ENCODE measurements at regions not wholly inside any gene's neighbourhood (a gene's known extent, or its start where the extent isn't known, plus 50 kb on each side); places are given as distances from the start of the nearest gene placed in this dataset.

DNA sequence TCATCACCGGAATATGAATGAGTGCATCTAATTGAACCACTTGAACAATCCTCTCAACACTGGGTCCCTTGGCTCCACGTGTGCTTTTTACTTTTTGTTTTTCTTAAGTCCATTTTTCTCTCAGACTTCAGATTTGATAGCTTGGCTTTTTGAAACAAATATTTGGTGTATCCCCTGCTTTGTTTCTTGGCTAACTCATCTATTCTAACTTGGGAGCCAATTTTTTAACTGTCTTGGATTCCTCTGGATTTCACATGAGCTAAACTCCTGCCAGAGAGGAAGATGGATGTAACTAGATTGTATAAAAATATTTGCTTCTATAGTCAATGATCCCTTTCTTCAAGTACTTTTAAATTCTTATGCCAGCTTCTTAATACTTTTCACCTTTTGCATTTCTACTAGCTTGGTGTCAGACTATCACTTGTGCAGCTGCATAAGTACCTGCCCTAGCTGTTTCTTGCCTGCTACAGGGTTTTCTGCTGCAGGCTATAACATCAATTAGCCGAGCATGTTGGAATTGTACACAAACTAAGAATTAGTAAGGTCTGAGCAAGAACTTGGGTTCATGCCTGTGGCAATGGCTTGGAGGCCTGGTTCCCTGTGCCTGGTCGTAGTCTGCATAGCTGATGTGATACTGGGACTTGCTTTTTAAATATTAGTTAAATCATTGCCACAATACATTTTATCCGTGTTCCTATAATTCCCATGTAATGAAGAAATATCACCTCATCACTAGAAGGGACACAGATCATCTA lies 281.5 kb downstream of the EN1 start:
- DNase-seq (ENCODE audit: low spot score), result no peak
- TF ChIP-seq, protein P1, sequence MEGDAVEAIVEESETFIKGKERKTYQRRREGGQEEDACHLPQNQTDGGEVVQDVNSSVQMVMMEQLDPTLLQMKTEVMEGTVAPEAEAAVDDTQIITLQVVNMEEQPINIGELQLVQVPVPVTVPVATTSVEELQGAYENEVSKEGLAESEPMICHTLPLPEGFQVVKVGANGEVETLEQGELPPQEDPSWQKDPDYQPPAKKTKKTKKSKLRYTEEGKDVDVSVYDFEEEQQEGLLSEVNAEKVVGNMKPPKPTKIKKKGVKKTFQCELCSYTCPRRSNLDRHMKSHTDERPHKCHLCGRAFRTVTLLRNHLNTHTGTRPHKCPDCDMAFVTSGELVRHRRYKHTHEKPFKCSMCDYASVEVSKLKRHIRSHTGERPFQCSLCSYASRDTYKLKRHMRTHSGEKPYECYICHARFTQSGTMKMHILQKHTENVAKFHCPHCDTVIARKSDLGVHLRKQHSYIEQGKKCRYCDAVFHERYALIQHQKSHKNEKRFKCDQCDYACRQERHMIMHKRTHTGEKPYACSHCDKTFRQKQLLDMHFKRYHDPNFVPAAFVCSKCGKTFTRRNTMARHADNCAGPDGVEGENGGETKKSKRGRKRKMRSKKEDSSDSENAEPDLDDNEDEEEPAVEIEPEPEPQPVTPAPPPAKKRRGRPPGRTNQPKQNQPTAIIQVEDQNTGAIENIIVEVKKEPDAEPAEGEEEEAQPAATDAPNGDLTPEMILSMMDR (IDR thresholded peaks at IDR 0.05; ENCODE audit: extremely low read depth, missing control alignments), result no peak

DNA sequence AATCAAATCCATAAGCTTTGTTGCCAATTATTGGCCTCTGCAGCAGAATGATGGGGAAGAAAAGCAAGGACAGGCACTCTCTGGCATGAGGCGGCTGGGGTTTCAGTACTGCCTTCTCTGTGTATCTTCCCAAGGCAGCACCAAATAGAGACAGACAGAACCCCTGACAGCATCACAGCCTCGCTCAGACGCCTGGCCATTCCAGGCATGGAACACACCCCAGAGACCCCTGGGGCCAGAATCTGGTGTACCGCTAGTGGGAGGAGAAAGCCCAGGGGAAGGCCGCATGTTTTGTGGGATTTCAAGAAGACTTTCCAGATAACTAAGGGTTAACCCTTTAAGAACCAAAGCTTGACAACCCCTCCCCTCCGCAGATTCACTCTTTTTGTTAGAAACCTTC lies 282.1 kb downstream of the EN1 start:
- TF ChIP-seq, protein P1 (IDR thresholded peaks at IDR 0.05; ENCODE audit: extremely low read depth, missing control alignments), result no peak
- DNase-seq (ENCODE audit: low spot score), result no peak

DNA sequence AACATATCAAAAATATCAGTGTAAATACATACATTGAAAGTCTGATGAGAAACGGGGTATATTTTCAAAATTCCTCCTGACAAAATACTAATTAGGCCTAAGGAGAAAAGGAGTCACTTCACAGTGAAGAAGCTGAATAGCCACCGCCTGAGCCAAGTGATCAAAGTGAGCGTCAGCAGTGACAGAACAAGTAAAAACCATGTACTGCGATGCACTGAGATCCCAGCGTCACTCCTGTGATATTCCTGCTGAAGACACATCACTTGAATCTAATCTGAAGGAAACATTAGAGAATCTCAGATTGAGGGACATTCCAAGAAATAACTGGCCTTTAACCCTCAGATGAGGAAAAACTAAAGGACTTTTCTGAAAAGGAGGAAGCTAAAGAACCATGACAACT lies 285.3 kb downstream of the EN1 start:
- DNase-seq (ENCODE audit: low spot score), result no peak
- TF ChIP-seq, protein P1 (IDR thresholded peaks at IDR 0.05; ENCODE audit: extremely low read depth, missing control alignments), result no peak

DNA sequence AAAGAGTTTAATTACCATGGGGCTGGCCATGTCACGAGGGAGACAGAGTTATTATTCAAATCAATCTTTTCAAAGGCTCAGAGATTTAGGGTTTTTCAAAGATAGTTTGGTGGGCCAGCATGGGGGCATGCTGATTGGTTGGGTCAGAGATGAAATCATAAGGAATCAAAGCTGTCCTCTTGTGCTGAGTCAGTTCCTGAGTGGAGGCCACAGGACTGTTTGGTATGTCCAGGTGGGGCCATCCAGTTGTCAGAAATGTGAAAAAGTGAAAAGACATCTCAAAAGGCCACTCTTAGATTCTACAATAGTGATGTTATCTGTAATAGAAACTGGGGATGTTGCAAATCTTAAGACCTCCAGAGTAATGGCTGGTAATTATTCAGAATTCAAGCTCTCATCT lies 288.6 kb downstream of the EN1 start:
- TF ChIP-seq, protein P1 (IDR thresholded peaks at IDR 0.05; ENCODE audit: extremely low read depth, missing control alignments), result no peak

DNA sequence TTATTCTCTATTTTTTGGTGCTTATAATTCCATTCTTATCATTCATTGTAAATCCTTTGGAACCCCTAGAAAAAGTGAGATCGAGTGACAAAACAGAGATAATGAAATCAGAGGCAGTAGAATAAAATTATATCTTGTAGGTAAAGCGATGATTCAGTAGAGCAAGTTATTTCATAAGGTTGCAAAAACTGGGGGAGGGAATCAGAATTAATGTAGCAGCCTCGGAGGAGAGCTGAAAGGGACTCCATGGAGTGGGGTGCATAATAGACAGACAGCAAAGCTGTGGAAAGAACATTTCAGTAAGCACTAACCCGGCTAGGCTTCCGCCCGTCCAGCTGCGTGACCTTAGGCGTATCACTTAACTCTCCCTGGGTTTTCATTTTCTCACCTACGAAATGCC lies 289.7 kb downstream of the EN1 start:
- DNase-seq (ENCODE audit: low spot score), result no peak
- TF ChIP-seq, protein P1 (IDR thresholded peaks at IDR 0.05; ENCODE audit: extremely low read depth, missing control alignments), result no peak

More for the DNA sequence above, 288.6 kb downstream of the EN1 start:
- DNase-seq (ENCODE audit: low spot score), result no peak

DNA sequence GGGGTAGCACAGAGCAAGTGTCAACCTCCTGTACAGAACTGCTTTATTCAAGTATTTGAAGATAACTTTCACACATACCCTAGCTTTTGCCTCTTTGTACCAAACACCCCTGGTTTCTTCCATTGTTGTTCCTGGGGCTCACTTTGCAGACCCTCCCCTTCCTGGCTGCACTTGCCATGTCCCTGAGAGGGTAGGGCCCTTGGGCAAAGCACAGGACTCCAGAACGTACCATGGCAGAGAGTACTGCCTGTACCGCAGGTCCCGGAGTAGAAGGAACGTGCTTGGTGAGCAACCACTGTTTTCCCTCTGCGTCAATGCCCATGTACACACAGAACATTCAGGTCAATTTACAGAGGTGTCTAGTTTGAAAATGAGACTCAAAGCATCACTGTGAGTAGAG lies 290.4 kb downstream of the EN1 start:
- TF ChIP-seq, protein P1 (IDR thresholded peaks at IDR 0.05; ENCODE audit: extremely low read depth, missing control alignments), result no peak
- DNase-seq (ENCODE audit: low spot score), result no peak

DNA sequence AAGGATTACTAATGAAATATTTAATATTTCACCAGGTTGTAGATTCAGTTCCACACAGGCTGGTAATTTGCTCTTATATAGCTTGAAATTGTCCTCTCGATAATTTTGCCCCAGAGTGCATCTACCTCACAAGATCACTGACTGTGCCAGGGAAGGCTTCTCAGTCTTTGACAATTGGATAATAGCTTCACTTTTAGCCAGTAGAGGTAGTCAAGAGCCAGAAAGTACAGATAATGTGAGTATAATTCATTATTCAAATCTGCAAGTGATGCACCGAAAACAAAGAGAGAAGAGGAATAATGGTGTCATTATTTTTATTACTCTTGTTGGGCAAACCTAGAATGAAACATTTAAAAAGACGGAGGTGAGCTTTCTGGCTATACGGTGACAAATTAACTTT lies 292.8 kb downstream of the EN1 start:
- no peak for DNase-seq (ENCODE audit: low spot score)
- TF ChIP-seq, protein P1 (IDR thresholded peaks at IDR 0.05; ENCODE audit: extremely low read depth, missing control alignments), result no peak
